Neural progenitor cell (in vitro differentiated cells): ENCODE measurements at regions not wholly inside any gene's neighbourhood (a gene's known extent, or its start where the extent isn't known, plus 50 kb on each side); places are given as distances from the start of the nearest gene placed in this dataset.
A peak's percentile ranks its signal among the peaks of the same experiment; 100 is the strongest.

ENCODE experiments used
- DNase-seq: peaks from one replicate; pipeline ENCODE4 v3.0.0-alpha.2; 2016; ENCODE audit warnings: low spot score
- H2AFZ ChIP-seq: fragments of 200-600 bp; sonication (generic); replicated peaks from 2 replicates; pipeline ENCODE4 v1.6.1; 2016; ENCODE audit warnings: antibody characterized with exemption
- H3F3A ChIP-seq: fragments of 200-600 bp; sonication (generic); 2 replicates; pipeline ENCODE4 v1.6.1; 2016; ENCODE audit warnings: antibody characterized with exemption, low read depth
- H3K27ac ChIP-seq: fragments of 200-600 bp; sonication (generic); 2 replicates; pipeline ENCODE4 v1.5.1; 2016; ENCODE audit warnings: mild to moderate bottlenecking
- H3K27me3 ChIP-seq: fragments of 200-600 bp; sonication (generic); 2 replicates; pipeline ENCODE4 v1.6.1; 2016; ENCODE audit warnings: mild to moderate bottlenecking, moderate library complexity
- H3K36me3 ChIP-seq: fragments of 200-600 bp; sonication (generic); 2 replicates; pipeline ENCODE4 v1.5.1; 2016
- H3K4me1 ChIP-seq: fragments of 200-600 bp; sonication (generic); 2 replicates; pipeline ENCODE4 v1.6.1; 2016; ENCODE audit warnings: mixed run types
- H3K4me2 ChIP-seq: fragments of 200-600 bp; sonication (generic); 2 replicates; pipeline ENCODE4 v1.6.1; 2016
- H3K4me3 ChIP-seq: fragments of 200-600 bp; sonication (generic); 2 replicates; pipeline ENCODE4 v1.5.1; 2016
- H3K79me2 ChIP-seq: fragments of 200-600 bp; sonication (generic); 2 replicates; pipeline ENCODE4 v1.6.1; 2016; ENCODE audit warnings: low read depth
- H3K9ac ChIP-seq: fragments of 200-600 bp; sonication (generic); 2 replicates; pipeline ENCODE4 v1.6.1; 2016
- H3K9me3 ChIP-seq: fragments of 200-600 bp; sonication (generic); 2 replicates; pipeline ENCODE4 v1.5.1; 2016; ENCODE audit warnings: low read depth
- H4K20me1 ChIP-seq: fragments of 200-600 bp; sonication (generic); 2 replicates; pipeline ENCODE4 v1.6.1; 2016; ENCODE audit warnings: low read depth
- H3K27ac Mint-ChIP-seq: 3 replicates; pipeline ENCODE4 v1.8.0; 2021; ENCODE audit warnings: mixed read lengths
- H3K27me3 Mint-ChIP-seq: 2 replicates; pipeline ENCODE4 v1.8.0; 2022; ENCODE audit warnings: low read depth, mild to moderate bottlenecking, inconsistent platforms, moderate library complexity, mixed read lengths; ENCODE audit not compliant: insufficient read depth
- H3K36me3 Mint-ChIP-seq: 3 replicates; pipeline ENCODE4 v1.8.0; 2021; ENCODE audit warnings: mixed read lengths
- H3K4me1 Mint-ChIP-seq: 3 replicates; pipeline ENCODE4 v1.8.0; 2021; ENCODE audit warnings: mixed read lengths
- H3K4me3 Mint-ChIP-seq: 3 replicates; pipeline ENCODE4 v1.8.0; 2021; ENCODE audit warnings: mild to moderate bottlenecking, moderate library complexity, mixed read lengths
- H3K9me3 Mint-ChIP-seq: 3 replicates; pipeline ENCODE4 v1.8.0; 2020; ENCODE audit warnings: mixed read lengths
- CTCF ChIP-seq: fragments of 200-600 bp; sonication (generic); IDR thresholded peaks from 2 replicates; pipeline ENCODE4 v1.5.1; 2017; ENCODE audit warnings: antibody characterized with exemption, mild to moderate bottlenecking
- EZH2 ChIP-seq: fragments of 200-600 bp; sonication (generic); IDR thresholded peaks from 2 replicates; pipeline ENCODE4 v1.6.1; 2017; ENCODE audit warnings: antibody characterized with exemption, mild to moderate bottlenecking, moderate library complexity
- EZH2phosphoT487 ChIP-seq: fragments of 200-600 bp; sonication (generic); IDR thresholded peaks from 2 replicates; pipeline ENCODE4 v1.6.1; 2017; ENCODE audit warnings: antibody characterized with exemption

- no peak overlapping the region for H3K27ac Mint-ChIP-seq
Observed at GRCh38 chr6:53979468-53980067, 131.7 kb upstream of the MLIP start.

DNA sequence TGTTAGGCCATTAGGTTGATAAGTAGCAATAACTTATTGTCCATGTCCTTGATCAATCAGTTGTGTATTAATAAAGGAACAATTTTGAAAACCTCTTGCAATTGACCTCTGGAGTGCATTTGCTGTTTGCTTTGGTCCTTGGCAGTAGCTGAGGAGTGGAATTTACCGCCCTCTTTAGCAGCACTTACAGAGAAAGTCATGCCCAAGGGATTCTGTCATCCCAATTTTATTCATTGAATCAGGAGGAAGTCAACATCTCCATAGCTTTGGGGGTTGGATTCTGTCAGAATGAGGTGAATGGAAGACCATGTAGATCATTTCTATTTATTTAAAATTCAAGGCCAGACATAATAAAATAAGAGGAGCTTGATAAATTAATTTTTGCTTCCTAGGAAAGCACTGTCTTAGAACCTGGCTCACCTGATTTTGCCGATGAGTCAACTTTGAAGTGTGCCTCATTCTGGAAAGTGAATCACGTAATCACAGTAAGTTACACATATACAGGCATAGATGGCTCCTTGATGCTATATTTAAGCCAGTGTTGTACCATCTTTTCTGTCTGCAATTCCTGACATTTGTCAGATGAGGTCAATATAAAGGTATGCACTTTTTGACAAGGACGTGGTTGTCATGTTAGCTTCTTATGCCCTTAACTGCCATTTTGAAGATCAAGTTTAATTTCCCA lies 128.7 kb upstream of the MLIP start:
- Mint-ChIP-seq H3K4me1 (peaks cover 13% of the 10 kb centered on the region), H3K27me3 (peaks cover 9% of the 10 kb centered on the region), H3K36me3 (no peaks in the 10 kb centered on the region), H3K27ac (no peak overlapping the region), H3K9me3 (no peaks in the 10 kb centered on the region), H3K4me3 (no peak overlapping the region)
- Histone ChIP-seq H3K9ac (no peak overlapping the region), H3F3A (no peaks in the 10 kb centered on the region), H4K20me1 (no peaks in the 10 kb centered on the region), H3K27ac (no peak overlapping the region), H3K4me2 (no peak overlapping the region), H3K27me3 (no peaks in the 10 kb centered on the region), H3K36me3 (no peaks in the 10 kb centered on the region), H3K79me2 (no peaks in the 10 kb centered on the region), H3K4me1 (no peaks in the 10 kb centered on the region), H2AFZ (no peak overlapping the region), H3K9me3 (no peaks in the 10 kb centered on the region), H3K4me3 (no peak overlapping the region)
- no peak for DNase-seq
- TF ChIP-seq EZH2 (no peak), CTCF (no peak), EZH2phosphoT487 (no peak)

More at GRCh38 chr6:53979468-53980067, 131.7 kb upstream of the MLIP start:
- Histone ChIP-seq H3F3A (no peaks in the 10 kb centered on the region), H3K27me3 (no peaks in the 10 kb centered on the region), H3K27ac (no peak overlapping the region), H2AFZ (no peak overlapping the region), H3K9me3 (no peaks in the 10 kb centered on the region), H3K9ac (no peak overlapping the region), H3K4me3 (no peak overlapping the region), H3K4me2 (no peak overlapping the region), H3K4me1 (no peaks in the 10 kb centered on the region), H3K36me3 (no peaks in the 10 kb centered on the region), H4K20me1 (no peaks in the 10 kb centered on the region), H3K79me2 (no peaks in the 10 kb centered on the region)
- Mint-ChIP-seq H3K4me3 (no peak overlapping the region), H3K4me1 (no peaks in the 10 kb centered on the region), H3K36me3 (no peaks in the 10 kb centered on the region), H3K9me3 (no peaks in the 10 kb centered on the region), H3K27me3 (peaks cover 9% of the 10 kb centered on the region)
- peak; percentile 95 for TF ChIP-seq CTCF
- TF ChIP-seq EZH2phosphoT487, result no peak
- DNase-seq, result peak; percentile 60

DNA sequence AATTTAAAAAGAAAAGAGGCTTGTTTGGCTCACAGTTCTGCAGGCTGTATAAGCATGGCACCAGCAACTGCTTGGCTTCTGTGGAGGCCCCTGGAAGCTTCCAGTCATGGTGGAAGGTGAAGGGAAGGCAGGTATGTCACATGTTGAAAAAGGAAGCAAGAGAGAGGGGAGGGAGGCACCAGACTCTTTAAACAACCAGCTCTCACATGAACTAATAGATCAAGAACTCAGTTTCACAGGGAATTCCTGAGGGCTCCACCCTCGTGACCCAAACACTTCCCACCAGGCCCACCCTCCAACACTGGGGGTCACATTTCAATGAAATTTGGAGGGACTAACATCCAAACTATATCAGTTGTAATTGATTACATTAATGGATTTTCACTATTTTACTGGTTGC lies 127.9 kb upstream of the MLIP start:
- TF ChIP-seq EZH2phosphoT487, result no peak
- no peak for TF ChIP-seq EZH2
- no peak for TF ChIP-seq CTCF

More for the DNA sequence above, 127.9 kb upstream of the MLIP start:
- Histone ChIP-seq H3K9me3 (no peaks in the 10 kb centered on the region), H3K36me3 (no peaks in the 10 kb centered on the region), H3K9ac (no peak overlapping the region), H3K4me3 (no peak overlapping the region), H3K4me2 (no peak overlapping the region), H3K27me3 (no peaks in the 10 kb centered on the region), H3K27ac (no peak overlapping the region), H3K79me2 (no peaks in the 10 kb centered on the region), H4K20me1 (no peaks in the 10 kb centered on the region), H3F3A (no peaks in the 10 kb centered on the region), H3K4me1 (no peaks in the 10 kb centered on the region), H2AFZ (no peak overlapping the region)
- Mint-ChIP-seq H3K4me1 (peaks cover 13% of the 10 kb centered on the region), H3K36me3 (no peaks in the 10 kb centered on the region), H3K27ac (no peak overlapping the region), H3K4me3 (no peak overlapping the region), H3K9me3 (no peaks in the 10 kb centered on the region), H3K27me3 (peaks cover 9% of the 10 kb centered on the region)
- no peak for DNase-seq
